Stimulated activated naive CD8-positive, alpha-beta T cell treated with anti-CD3 and anti-CD28 coated beads, Interleukin-15, Interleukin-2, amounts not matched to agents 100 ng/mL and 50 ng/mL, for 24 hours (primary cell): ENCODE measurements at regions not wholly inside any gene's neighbourhood (a gene's known extent, or its start where the extent isn't known, plus 50 kb on each side); places are given as distances from the start of the nearest gene placed in this dataset.

Experiments used
- H3K27ac Mint-ChIP-seq: one replicate; pipeline ENCODE4 v1.8.0; 2021; ENCODE audit warnings: mild to moderate bottlenecking, mixed read lengths
- H3K27me3 Mint-ChIP-seq: one replicate; pipeline ENCODE4 v1.8.0; 2021; ENCODE audit warnings: mixed read lengths
- H3K36me3 Mint-ChIP-seq: one replicate; pipeline ENCODE4 v1.8.0; 2021; ENCODE audit warnings: low read depth, mixed read lengths
- H3K4me1 Mint-ChIP-seq: one replicate; pipeline ENCODE4 v1.8.0; 2021; ENCODE audit warnings: low read depth, mixed read lengths
- H3K4me3 Mint-ChIP-seq: one replicate; pipeline ENCODE4 v1.8.0; 2021; ENCODE audit warnings: mild to moderate bottlenecking, mixed read lengths
- H3K9me3 Mint-ChIP-seq: one replicate; pipeline ENCODE4 v1.8.0; 2021; ENCODE audit warnings: mixed read lengths

GRCh38 chr2:238699307-238700116 lies 148.4 kb upstream of the TWIST2 start:
- no peak overlapping the region for H3K27ac Mint-ChIP-seq
- no peaks in the 10 kb centered on the region for H3K27me3 Mint-ChIP-seq

GRCh38 chr2:238700117-238700457 lies 147.8 kb upstream of the TWIST2 start:
- Mint-ChIP-seq H3K4me1 (no peaks in the 10 kb centered on the region), H3K27ac (no peak overlapping the region), H3K27me3 (no peaks in the 10 kb centered on the region), H3K9me3 (no peaks in the 10 kb centered on the region), H3K36me3 (no peaks in the 10 kb centered on the region), H3K4me3 (no peak overlapping the region)

More at GRCh38 chr2:238699307-238700116, 148.4 kb upstream of the TWIST2 start:
- no peaks in the 10 kb centered on the region for H3K4me1 Mint-ChIP-seq
- no peaks in the 10 kb centered on the region for H3K9me3 Mint-ChIP-seq
- no peak overlapping the region for H3K4me3 Mint-ChIP-seq
- H3K36me3 Mint-ChIP-seq: no peaks in the 10 kb centered on the region

- Mint-ChIP-seq H3K27ac (no peak overlapping the region), H3K36me3 (no peaks in the 10 kb centered on the region), H3K27me3 (no peaks in the 10 kb centered on the region), H3K4me1 (no peaks in the 10 kb centered on the region), H3K9me3 (no peaks in the 10 kb centered on the region), H3K4me3 (no peak overlapping the region)
These were observed 147.2 kb upstream of the TWIST2 start for GRCh38 chr2:238700506-238701340.

DNA sequence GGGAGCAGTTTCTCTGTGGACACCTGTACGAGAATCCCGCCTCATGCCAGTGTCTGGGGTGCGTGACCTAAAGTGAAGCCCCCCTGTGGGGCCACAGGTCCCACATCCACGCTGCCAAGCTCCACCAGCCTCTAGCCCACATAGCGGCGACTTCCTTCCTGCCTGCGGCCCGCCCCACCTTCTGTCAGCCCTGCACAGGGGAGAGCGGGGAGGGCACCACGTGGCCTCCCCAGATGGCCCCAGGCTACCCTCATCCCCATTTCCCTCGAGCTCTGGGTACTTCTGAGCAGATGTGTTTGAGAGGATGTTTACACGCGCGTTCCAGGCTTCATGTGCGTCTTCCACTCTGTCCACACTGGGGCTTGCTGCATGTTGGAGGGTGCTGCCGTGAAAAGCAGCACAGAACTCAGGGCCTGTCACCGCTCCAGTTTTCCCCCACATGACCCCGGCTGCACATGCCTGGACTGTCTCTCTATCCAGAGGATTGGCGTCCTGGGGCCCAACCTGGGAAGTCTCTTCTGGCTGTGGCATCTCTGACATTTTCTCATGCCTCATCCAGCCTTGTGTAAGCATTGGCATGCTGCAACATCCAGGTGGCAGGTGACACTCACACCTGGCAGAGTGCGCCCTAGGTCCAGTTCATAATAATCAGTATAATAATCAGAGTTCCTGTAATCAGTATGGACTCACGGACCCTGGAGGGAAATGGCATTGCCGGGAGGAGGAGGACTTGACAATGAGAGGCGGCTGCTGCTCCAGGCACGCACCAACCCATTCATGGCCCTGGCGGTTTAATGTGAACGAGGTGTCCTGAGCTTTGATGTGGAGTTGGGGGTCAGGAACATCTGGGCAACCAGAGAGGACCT lies 146.3 kb upstream of the TWIST2 start:
- Mint-ChIP-seq H3K4me3 (no peak overlapping the region), H3K36me3 (no peaks in the 10 kb centered on the region), H3K4me1 (no peaks in the 10 kb centered on the region), H3K27ac (no peak overlapping the region), H3K27me3 (no peaks in the 10 kb centered on the region), H3K9me3 (no peaks in the 10 kb centered on the region)

- Mint-ChIP-seq H3K27ac (no peak overlapping the region), H3K36me3 (no peaks in the 10 kb centered on the region), H3K4me1 (no peaks in the 10 kb centered on the region), H3K9me3 (no peaks in the 10 kb centered on the region), H3K4me3 (no peak overlapping the region), H3K27me3 (no peaks in the 10 kb centered on the region)
These were observed 145.4 kb upstream of the TWIST2 start for GRCh38 chr2:238702276-238703052.

- Mint-ChIP-seq H3K9me3 (no peaks in the 10 kb centered on the region), H3K4me1 (no peaks in the 10 kb centered on the region), H3K27ac (no peak overlapping the region), H3K27me3 (peaks cover 6% of the 10 kb centered on the region), H3K4me3 (no peak overlapping the region), H3K36me3 (no peaks in the 10 kb centered on the region)
These were observed 144.9 kb upstream of the TWIST2 start for GRCh38 chr2:238703053-238703415.

GRCh38 chr2:238703436-238703835 lies 144.4 kb upstream of the TWIST2 start:
- no peaks in the 10 kb centered on the region for H3K36me3 Mint-ChIP-seq
- H3K27ac Mint-ChIP-seq: no peak overlapping the region
- no peak overlapping the region for H3K4me3 Mint-ChIP-seq
- H3K9me3 Mint-ChIP-seq: no peaks in the 10 kb centered on the region
- no peaks in the 10 kb centered on the region for H3K4me1 Mint-ChIP-seq
- H3K27me3 Mint-ChIP-seq: peaks cover 6% of the 10 kb centered on the region

GRCh38 chr2:238704471-238705225 lies 143.2 kb upstream of the TWIST2 start:
- H3K4me1 Mint-ChIP-seq: no peaks in the 10 kb centered on the region
- peaks cover 18% of the 10 kb centered on the region for H3K27me3 Mint-ChIP-seq
- no peak overlapping the region for H3K27ac Mint-ChIP-seq
- H3K9me3 Mint-ChIP-seq: no peaks in the 10 kb centered on the region
- H3K36me3 Mint-ChIP-seq: no peaks in the 10 kb centered on the region
- H3K4me3 Mint-ChIP-seq: no peak overlapping the region

DNA sequence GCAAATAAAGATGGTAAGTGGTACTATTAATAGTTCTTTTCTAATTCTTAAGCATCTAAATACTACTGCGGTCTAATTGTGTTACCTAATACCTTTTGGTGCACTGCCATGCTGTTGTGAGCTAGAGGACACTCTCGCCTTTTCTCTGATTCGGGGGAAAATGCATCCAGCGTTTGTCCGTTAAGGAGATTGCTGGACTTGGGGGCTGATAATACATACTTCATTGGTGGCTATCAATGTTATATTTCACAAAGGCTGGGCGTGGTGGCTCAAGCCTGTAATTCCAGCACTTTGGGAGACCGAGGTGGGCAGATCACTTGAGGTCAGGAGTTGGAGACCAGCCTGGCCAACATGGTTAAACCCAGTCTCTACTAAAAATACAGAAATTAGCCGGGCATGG lies 141.7 kb upstream of the TWIST2 start:
- Mint-ChIP-seq H3K36me3 (no peaks in the 10 kb centered on the region), H3K4me3 (no peak overlapping the region), H3K27me3 (peaks cover 22% of the 10 kb centered on the region), H3K9me3 (no peaks in the 10 kb centered on the region), H3K4me1 (no peaks in the 10 kb centered on the region), H3K27ac (no peak overlapping the region)

DNA sequence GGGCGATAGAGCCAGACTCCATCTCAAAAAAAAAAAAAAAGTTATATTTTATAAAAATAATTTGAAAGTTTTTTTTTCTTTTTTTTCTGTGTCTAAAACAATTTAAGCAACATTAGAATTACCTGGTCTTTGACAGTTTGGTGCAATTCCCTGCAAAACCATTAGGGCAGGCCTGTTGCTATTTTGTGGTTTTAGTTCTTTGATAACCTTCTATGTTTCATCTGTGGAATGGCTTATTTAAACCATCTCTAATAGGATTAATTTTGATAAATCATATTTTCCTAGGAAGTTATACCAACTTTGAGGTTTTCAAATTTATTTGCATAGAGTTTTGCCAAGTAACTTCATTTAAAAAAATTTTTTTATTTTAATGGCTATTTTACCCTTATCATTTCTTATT lies 141.2 kb upstream of the TWIST2 start:
- H3K4me3 Mint-ChIP-seq: no peak overlapping the region
- H3K4me1 Mint-ChIP-seq: no peaks in the 10 kb centered on the region
- H3K36me3 Mint-ChIP-seq: no peaks in the 10 kb centered on the region
- H3K27me3 Mint-ChIP-seq: peaks cover 24% of the 10 kb centered on the region
- H3K27ac Mint-ChIP-seq: no peak overlapping the region
- H3K9me3 Mint-ChIP-seq: no peaks in the 10 kb centered on the region

DNA sequence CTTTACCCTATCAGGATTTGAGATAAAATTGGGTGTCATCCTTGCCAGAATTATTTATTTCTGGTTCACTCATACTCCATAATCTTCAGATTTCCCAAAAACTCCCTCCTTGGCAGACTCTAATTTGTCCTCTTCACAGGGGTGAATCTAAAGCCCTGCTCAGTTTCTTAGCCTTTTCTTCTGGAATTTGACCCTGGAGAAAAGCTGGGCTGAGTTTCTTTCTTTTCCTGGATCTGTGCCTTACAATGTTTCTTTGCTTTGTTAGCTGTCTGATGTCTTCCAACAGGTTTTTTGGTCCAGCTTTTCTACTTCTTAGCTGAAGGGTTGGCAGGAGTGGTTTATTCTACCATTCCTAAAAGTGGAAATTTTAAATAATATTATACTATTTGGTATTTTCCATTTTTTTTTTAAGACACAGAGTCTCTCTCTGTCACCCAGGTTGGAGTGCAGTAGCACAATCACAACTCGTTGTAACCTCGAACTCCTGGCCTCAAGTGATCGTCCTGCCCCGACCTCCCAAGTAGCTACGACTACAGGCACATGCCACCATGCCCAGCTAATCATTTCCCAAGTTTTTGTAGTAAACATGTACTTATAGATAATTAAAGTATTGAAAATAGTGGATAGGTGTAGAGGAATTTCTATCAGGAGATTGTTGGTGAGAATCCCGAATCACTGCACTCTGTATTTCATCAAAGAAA lies 138.4 kb upstream of the TWIST2 start:
- H3K36me3 Mint-ChIP-seq: no peaks in the 10 kb centered on the region
- H3K27ac Mint-ChIP-seq: no peak overlapping the region
- no peaks in the 10 kb centered on the region for H3K9me3 Mint-ChIP-seq
- H3K27me3 Mint-ChIP-seq: peaks cover 29% of the 10 kb centered on the region
- no peaks in the 10 kb centered on the region for H3K4me1 Mint-ChIP-seq
- H3K4me3 Mint-ChIP-seq: no peak overlapping the region

GRCh38 chr2:238710032-238710735 lies 137.7 kb upstream of the TWIST2 start:
- H3K4me1 Mint-ChIP-seq: no peaks in the 10 kb centered on the region
- no peaks in the 10 kb centered on the region for H3K9me3 Mint-ChIP-seq
- H3K27me3 Mint-ChIP-seq: peaks cover 29% of the 10 kb centered on the region
- no peak overlapping the region for H3K27ac Mint-ChIP-seq
- no peaks in the 10 kb centered on the region for H3K36me3 Mint-ChIP-seq
- no peak overlapping the region for H3K4me3 Mint-ChIP-seq

GRCh38 chr2:238710787-238711186 lies 137.1 kb upstream of the TWIST2 start:
- Mint-ChIP-seq H3K4me1 (no peaks in the 10 kb centered on the region), H3K27me3 (peaks cover 30% of the 10 kb centered on the region), H3K4me3 (no peak overlapping the region), H3K36me3 (no peaks in the 10 kb centered on the region), H3K9me3 (no peaks in the 10 kb centered on the region), H3K27ac (no peak overlapping the region)
